ENCODE measurements at regions not wholly inside any gene's neighbourhood (a gene's known extent, or its start where the extent isn't known, plus 50 kb on each side); places are given as distances from the start of the nearest gene placed in this dataset.

DNA sequence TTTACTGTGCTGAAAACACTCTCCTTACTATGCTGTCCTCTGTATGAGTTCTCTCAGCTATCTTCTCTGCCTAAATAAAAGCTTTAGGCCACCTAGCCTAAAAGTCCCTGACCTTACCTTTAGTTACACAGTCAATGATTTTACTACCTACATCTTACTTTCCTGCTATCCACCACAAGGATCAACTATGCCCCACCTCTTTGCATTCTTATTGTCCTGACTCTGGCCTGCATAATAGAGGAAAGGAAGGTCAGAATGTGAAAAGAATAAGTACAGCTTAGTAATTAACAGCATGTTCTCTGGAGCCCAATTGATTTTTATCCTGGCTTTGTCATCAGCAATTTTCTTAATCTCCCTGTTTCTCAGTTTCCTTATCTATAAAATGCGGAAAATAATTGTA, 1257.8 kb downstream of the RPA4 start:
- Histone ChIP-seq H3K27ac (no peak overlapping the region), H3K36me3 (no peaks in the 10 kb centered on the region), H3K4me1 (no peaks in the 10 kb centered on the region), H3K9me3 (no peaks in the 10 kb centered on the region), H3K27me3 (no peaks in the 10 kb centered on the region), H3K4me3 (no peak overlapping the region)
- WGBS, 2 donors: 88 to 94% methylated on average over 1 of the region's 1 CpG
- DNase-seq (ENCODE audit: low spot score in 2 of 2): no peak
- TF ChIP-seq, protein P1, sequence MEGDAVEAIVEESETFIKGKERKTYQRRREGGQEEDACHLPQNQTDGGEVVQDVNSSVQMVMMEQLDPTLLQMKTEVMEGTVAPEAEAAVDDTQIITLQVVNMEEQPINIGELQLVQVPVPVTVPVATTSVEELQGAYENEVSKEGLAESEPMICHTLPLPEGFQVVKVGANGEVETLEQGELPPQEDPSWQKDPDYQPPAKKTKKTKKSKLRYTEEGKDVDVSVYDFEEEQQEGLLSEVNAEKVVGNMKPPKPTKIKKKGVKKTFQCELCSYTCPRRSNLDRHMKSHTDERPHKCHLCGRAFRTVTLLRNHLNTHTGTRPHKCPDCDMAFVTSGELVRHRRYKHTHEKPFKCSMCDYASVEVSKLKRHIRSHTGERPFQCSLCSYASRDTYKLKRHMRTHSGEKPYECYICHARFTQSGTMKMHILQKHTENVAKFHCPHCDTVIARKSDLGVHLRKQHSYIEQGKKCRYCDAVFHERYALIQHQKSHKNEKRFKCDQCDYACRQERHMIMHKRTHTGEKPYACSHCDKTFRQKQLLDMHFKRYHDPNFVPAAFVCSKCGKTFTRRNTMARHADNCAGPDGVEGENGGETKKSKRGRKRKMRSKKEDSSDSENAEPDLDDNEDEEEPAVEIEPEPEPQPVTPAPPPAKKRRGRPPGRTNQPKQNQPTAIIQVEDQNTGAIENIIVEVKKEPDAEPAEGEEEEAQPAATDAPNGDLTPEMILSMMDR (IDR thresholded peaks at IDR 0.05): no peak
- TF ChIP-seq POLR2A (IDR thresholded peaks at IDR 0.05) (no peak), EP300 (IDR thresholded peaks at IDR 0.05) (no peak)

DNA sequence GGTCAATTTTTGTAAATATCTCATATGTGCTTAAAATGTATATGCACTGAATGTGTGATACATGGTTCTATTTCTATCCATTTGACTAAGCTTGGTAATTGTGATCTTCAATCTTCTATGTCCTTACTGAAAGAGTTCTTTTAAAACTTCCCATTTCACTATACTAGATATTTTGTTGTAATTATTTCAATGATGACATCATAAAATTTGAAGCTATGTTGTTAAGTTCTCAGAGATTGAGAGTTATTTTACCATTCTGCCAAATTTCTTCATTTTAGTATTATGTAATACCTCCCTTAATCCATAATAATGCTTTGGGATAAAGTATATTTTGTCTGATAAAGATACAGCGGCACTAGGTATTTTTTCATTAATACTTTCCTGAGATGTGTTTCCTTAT, 1307.3 kb downstream of the RPA4 start:
- no peaks in the 10 kb centered on the region for H3K36me3 ChIP-seq
- no peaks in the 10 kb centered on the region for H3K27me3 ChIP-seq
- H3K4me1 ChIP-seq: no peaks in the 10 kb centered on the region
- WGBS, 2 donors: 93 to 97% methylated on average over 1 of the region's 1 CpG
- DNase-seq (ENCODE audit: low spot score in 2 of 2): no peak
- H3K4me3 ChIP-seq: no peak overlapping the region
- H3K27ac ChIP-seq: no peak overlapping the region
- TF ChIP-seq, protein P1 (IDR thresholded peaks at IDR 0.05): no peak
- no peak for TF ChIP-seq EP300 (IDR thresholded peaks at IDR 0.05)
- TF ChIP-seq POLR2A (IDR thresholded peaks at IDR 0.05): no peak
- H3K9me3 ChIP-seq: no peaks in the 10 kb centered on the region

DNA sequence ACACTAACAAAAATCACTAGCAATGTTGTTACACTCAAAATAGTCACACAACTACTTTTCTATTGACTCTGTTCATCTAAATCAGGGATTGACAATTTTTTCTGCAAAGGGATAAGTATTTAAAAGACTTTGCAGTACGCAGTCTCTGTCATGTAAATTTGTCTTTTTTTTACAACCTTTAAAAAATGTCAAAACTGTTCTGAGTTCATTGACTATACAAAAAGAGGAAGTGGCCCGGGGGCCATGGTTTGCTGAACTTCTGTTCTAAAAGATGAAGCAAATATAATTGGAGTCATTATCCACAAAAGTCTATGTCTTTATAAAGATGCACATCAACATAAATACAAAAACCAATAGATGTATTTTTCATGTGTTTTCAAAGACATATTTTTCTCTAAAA, 1310.3 kb downstream of the RPA4 start:
- Histone ChIP-seq H3K27me3 (no peaks in the 10 kb centered on the region), H3K27ac (no peak overlapping the region), H3K9me3 (peaks cover 0 to 2% (median 0%) of the 10 kb centered on the region in 4 donors), H3K4me3 (no peak overlapping the region), H3K4me1 (no peaks in the 10 kb centered on the region), H3K36me3 (no peaks in the 10 kb centered on the region)
- no peak for TF ChIP-seq POLR2A (IDR thresholded peaks at IDR 0.05)
- no peak for TF ChIP-seq EP300 (IDR thresholded peaks at IDR 0.05)
- TF ChIP-seq, protein P1 (IDR thresholded peaks at IDR 0.05): no peak
- DNase-seq (ENCODE audit: low spot score in 2 of 2): no peak
- WGBS, 2 donors: 70 to 87% methylated on average over 2 of the region's 2 CpGs

DNA sequence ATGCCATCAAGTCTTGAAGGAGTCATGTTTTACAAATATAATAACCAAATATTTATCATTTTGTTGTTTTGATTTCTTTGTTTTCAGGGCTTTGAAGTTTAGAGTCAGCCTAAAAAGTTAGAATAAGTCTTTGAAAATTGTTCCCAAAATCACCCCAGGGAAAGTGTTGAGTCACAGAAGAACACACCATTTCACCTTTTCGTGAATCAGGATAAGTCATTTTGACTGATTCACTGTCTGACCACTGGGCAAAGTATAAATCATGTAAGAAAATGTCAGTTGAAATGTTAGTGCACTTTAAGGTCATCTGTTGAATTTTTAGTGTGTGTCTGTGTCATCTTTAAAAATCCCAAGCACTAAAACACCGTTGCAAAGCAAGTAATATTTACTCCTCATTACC, 1320.1 kb downstream of the RPA4 start:
- Histone ChIP-seq H3K36me3 (no peaks in the 10 kb centered on the region), H3K27me3 (peaks cover 0 to 2% of the 10 kb centered on the region in 2 donors), H3K4me1 (no peaks in the 10 kb centered on the region), H3K4me3 (no peak overlapping the region), H3K9me3 (no peaks in the 10 kb centered on the region), H3K27ac (no peak overlapping the region)
- no peak for DNase-seq (ENCODE audit: low spot score in 2 of 2)
- TF ChIP-seq, protein P1 (IDR thresholded peaks at IDR 0.05): no peak
- TF ChIP-seq EP300 (IDR thresholded peaks at IDR 0.05) (no peak), POLR2A (IDR thresholded peaks at IDR 0.05) (no peak)
- 35 to 45% methylated on average over 2 of the region's 2 CpGs for WGBS, 2 donors

DNA sequence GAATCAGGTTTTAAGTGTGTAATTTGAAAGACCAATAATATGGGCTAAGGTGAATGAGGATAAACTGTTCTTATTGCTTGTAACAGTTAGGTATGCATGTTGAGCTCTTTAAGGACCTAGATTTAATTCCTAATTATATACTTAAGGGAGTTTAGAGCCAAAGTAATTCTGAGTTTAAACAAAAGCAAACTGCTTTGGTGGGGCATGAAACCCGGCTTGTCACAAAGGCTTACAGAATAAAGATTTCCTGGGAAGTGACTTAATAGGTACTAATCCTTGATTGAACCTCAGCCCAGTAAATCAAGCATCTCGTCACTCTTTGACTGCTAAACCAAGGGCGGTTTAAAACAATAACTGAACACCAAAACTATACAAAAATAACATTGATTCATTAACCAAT, 1324.2 kb downstream of the RPA4 start:
- Histone ChIP-seq H3K27ac (no peak overlapping the region), H3K4me1 (no peaks in the 10 kb centered on the region), H3K9me3 (no peaks in the 10 kb centered on the region), H3K36me3 (no peaks in the 10 kb centered on the region), H3K4me3 (no peak overlapping the region), H3K27me3 (peaks cover 0 to 9% of the 10 kb centered on the region in 2 donors)
- 56 to 68% methylated on average over 3 of the region's 3 CpGs for WGBS, 2 donors
- no peak for DNase-seq (ENCODE audit: low spot score in 2 of 2)
- TF ChIP-seq, protein P1 (IDR thresholded peaks at IDR 0.05): no peak
- TF ChIP-seq POLR2A (IDR thresholded peaks at IDR 0.05) (no peak), EP300 (IDR thresholded peaks at IDR 0.05) (no peak)
